Endothelial cell of umbilical vein (primary cell): ENCODE measurements at regions not wholly inside any gene's neighbourhood (a gene's known extent, or its start where the extent isn't known, plus 50 kb on each side); places are given as distances from the start of the nearest gene placed in this dataset.

Source experiments
- EZH2 ChIP-seq: IDR thresholded peaks from 2 replicates; pipeline ENCODE4 v1.6.1; 2012; ENCODE audit warnings: borderline replicate concordance, low read depth, mild to moderate bottlenecking, moderate library complexity, low read length, inconsistent platforms; ENCODE audit not compliant: severe bottlenecking
- FOS ChIP-seq: IDR thresholded peaks from 2 replicates; pipeline ENCODE4 v1.6.1; 2011; ENCODE audit warnings: mild to moderate bottlenecking, low read length, moderate library complexity, borderline replicate concordance; ENCODE audit not compliant: insufficient read depth
- MYC ChIP-seq: IDR thresholded peaks from one replicate; pipeline ENCODE4 v1.6.1; 2011; ENCODE audit warnings: mild to moderate bottlenecking, low read depth, low read length
- POLR2A ChIP-seq: IDR thresholded peaks from 2 replicates; pipeline ENCODE4 v1.6.1; 2012; ENCODE audit warnings: low read depth, mild to moderate bottlenecking, control low read depth, low read length
- POLR2AphosphoS5 ChIP-seq: IDR thresholded peaks from 2 replicates; pipeline ENCODE4 v1.6.1; 2012; ENCODE audit warnings: low read depth, mild to moderate bottlenecking, control low read depth, low read length, moderate library complexity; ENCODE audit not compliant: insufficient read depth
- TF ChIP-seq, protein P1 (sequence below), 2 donors: IDR thresholded peaks; 1 replicate in 1 of 2; 2 replicates in 1 of 2; pipeline ENCODE4 v1.5.1; 2011; ENCODE audit warnings: low read length in 2 of 2, mild to moderate bottlenecking in 2 of 2, moderate library complexity in 2 of 2, control low read depth in 1 of 2, inconsistent platforms in 1 of 2, low read depth in 1 of 2; ENCODE audit not compliant: insufficient read depth in 1 of 2; ENCODE audit errors: extremely low read depth in 1 of 2
- TF ChIP-seq, protein P2 (sequence below): IDR thresholded peaks from 2 replicates; pipeline ENCODE4 v1.6.1; 2011; ENCODE audit not compliant: insufficient read depth, insufficient read length

DNA sequence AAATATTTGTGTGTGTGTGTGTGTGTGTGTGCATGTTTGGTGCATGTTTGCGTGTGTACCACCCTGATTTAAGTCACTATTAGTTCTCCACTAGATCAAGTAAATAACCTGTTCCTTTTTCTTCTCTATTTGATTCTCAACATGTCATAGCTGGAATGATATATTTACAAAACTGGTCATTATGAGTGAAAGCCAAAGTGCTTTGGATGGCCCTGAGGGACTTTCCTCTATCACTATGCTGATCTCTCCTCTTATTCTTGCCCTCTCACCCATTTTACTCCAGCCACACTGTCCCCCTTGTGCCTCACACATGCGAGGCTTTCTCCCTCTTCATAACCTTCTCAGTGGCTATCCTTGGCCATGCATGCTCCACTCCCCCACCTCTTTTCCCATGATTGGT lies 144.6 kb upstream of the NMUR2 start:
- no peak for TF ChIP-seq POLR2A
- TF ChIP-seq, protein P1, sequence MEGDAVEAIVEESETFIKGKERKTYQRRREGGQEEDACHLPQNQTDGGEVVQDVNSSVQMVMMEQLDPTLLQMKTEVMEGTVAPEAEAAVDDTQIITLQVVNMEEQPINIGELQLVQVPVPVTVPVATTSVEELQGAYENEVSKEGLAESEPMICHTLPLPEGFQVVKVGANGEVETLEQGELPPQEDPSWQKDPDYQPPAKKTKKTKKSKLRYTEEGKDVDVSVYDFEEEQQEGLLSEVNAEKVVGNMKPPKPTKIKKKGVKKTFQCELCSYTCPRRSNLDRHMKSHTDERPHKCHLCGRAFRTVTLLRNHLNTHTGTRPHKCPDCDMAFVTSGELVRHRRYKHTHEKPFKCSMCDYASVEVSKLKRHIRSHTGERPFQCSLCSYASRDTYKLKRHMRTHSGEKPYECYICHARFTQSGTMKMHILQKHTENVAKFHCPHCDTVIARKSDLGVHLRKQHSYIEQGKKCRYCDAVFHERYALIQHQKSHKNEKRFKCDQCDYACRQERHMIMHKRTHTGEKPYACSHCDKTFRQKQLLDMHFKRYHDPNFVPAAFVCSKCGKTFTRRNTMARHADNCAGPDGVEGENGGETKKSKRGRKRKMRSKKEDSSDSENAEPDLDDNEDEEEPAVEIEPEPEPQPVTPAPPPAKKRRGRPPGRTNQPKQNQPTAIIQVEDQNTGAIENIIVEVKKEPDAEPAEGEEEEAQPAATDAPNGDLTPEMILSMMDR (IDR thresholded peaks at IDR 0.05; ENCODE audit: extremely low read depth in 1 of 2, insufficient read depth in 1 of 2, low read depth in 1 of 2, low read length in 2 of 2): no peak
- no peak for TF ChIP-seq EZH2
- TF ChIP-seq, protein P2, sequence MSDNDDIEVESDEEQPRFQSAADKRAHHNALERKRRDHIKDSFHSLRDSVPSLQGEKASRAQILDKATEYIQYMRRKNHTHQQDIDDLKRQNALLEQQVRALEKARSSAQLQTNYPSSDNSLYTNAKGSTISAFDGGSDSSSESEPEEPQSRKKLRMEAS: no peak
- no peak for TF ChIP-seq POLR2AphosphoS5
- TF ChIP-seq FOS: no peak
- TF ChIP-seq MYC: no peak
